AG04450 (cell line): ENCODE measurements at regions not wholly inside any gene's neighbourhood (a gene's known extent, or its start where the extent isn't known, plus 50 kb on each side); places are given as distances from the start of the nearest gene placed in this dataset.

Source experiments
- CTCF ChIA-PET: fragments of 300-600, 350-600 bp; formaldehyde crosslinking; extraction: SDS; loops from one replicate; lab custom pipeline; 2022; ENCODE audit warnings: antibody characterized with exemption, inconsistent platforms; lab: Charles Lee
- POLR2A ChIA-PET: fragments of 350-600 bp; formaldehyde crosslinking; extraction: SDS; loops from one replicate; lab custom pipeline; 2021; ENCODE audit warnings: antibody characterized with exemption, inconsistent platforms; lab: Yijun Ruan, JAX
- DNase-seq: peaks from one replicate; pipeline ENCODE4 v3.0.0-alpha.2; 2011; ENCODE audit warnings: low read depth, low spot score
- H3K27ac ChIP-seq: one replicate; pipeline ENCODE4 v1.5.1; 2012; ENCODE audit warnings: low read depth, low read length, control low read depth
- H3K27me3 ChIP-seq: one replicate; pipeline ENCODE4 v1.6.0; 2012; ENCODE audit warnings: low read length; ENCODE audit not compliant: control insufficient read depth, insufficient read depth
- H3K4me3 ChIP-seq: 2 replicates; pipeline ENCODE4 v1.5.1; 2011; ENCODE audit warnings: mild to moderate bottlenecking, low read depth, low read length, control low read depth
- H3K9me3 ChIP-seq: 2 replicates; pipeline ENCODE4 v1.5.1; 2012; ENCODE audit warnings: low read length; ENCODE audit not compliant: control insufficient read depth, insufficient read depth
- TF ChIP-seq, protein P1 (sequence below): IDR thresholded peaks from 2 replicates; pipeline ENCODE4 v1.5.1; 2011; ENCODE audit warnings: low read depth, low read length, control low read depth, inconsistent platforms

DNA sequence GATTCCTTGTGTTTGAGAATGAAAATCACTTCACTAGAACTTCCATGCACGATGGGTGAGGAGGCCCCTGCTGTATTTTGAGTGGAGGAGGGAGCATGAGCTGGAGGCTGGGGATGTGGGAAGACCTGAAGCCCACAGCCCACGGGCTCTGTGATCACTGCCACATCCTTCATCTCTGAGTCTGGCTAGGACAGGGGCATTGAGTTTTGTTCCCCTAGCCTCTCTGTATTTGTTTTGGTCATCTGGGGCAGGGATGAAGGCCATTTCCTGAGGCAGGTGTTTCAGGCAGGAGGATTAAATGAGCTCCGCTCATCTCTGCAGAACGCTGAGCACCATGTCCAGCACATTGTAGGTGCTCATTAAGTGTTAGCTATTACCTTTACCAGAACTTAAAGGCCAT is 293.6 kb downstream of the GLRX3 start:
- ChIA-PET CTCF (no interaction called here), POLR2A (no interaction called here)
- Histone ChIP-seq H3K27ac (no peak overlapping the region), H3K9me3 (peaks cover 77% of the 10 kb centered on the region), H3K27me3 (no peaks in the 10 kb centered on the region), H3K4me3 (no peak overlapping the region)
- DNase-seq: no peak
- TF ChIP-seq, protein P1, sequence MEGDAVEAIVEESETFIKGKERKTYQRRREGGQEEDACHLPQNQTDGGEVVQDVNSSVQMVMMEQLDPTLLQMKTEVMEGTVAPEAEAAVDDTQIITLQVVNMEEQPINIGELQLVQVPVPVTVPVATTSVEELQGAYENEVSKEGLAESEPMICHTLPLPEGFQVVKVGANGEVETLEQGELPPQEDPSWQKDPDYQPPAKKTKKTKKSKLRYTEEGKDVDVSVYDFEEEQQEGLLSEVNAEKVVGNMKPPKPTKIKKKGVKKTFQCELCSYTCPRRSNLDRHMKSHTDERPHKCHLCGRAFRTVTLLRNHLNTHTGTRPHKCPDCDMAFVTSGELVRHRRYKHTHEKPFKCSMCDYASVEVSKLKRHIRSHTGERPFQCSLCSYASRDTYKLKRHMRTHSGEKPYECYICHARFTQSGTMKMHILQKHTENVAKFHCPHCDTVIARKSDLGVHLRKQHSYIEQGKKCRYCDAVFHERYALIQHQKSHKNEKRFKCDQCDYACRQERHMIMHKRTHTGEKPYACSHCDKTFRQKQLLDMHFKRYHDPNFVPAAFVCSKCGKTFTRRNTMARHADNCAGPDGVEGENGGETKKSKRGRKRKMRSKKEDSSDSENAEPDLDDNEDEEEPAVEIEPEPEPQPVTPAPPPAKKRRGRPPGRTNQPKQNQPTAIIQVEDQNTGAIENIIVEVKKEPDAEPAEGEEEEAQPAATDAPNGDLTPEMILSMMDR: no peak

DNA sequence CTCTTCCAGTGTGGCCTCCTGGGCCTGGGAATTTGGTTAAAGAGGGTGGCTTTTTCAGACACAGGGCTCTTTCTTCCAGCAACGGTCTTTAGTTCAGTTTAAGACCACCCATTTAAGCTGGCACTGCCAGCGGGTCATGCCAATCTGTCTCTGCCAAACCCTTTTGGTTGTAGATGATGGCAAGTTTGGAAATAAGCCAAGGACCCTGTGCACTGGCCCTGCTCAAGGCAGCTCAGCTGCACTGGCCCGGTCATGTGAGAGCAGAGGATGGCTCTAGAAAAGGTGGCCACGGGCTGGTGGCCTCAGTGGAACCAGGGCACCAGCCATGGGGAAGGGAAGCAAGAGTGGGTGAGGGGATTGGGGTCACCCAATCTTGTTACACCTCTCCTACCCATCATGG is 294.1 kb downstream of the GLRX3 start:
- ChIA-PET CTCF (no interaction called here), POLR2A (no interaction called here)
- DNase-seq: no peak
- no peak overlapping the region for H3K27ac ChIP-seq
- TF ChIP-seq, protein P1: no peak
- H3K27me3 ChIP-seq: no peaks in the 10 kb centered on the region
- no peak overlapping the region for H3K4me3 ChIP-seq
- peaks cover 76% of the 10 kb centered on the region for H3K9me3 ChIP-seq

DNA sequence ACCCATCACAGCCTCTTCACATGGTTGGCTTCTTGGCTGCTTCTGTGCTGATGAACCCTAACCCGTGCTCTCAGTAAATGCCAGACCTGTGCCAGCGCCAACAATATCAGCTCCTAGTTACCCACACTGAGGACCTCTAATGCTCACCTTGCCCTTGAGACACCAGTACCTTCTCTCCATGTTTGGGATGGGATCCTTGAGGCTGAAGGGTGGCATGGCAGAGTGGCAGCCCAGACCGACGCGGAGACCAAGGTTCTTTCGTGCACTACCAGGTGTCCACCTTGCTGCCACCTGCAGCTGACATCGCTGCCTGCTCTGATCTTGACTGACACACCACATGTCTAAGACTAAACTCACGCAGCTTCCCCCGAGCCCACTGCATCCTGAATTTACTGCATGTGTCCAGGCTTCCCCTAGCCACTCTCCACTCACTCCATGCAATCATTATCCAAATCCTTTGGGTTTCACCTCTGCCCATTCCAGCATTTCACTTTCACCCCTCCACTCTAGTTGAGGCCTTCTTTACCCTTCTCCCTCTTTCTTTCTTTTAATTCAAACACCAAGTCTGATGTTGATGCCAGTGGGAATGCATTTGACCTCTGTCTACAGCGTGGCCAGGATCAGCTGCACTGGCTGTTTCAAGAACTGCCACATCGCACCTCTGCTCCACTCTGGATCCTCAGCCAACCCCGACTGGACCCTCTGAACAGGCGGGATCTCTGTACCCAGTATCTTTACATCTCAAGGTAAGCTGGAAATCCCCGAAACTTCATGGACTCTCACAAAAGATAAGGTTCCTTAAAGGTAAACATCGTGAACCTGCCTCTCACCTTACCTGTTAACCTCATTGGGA is 294.9 kb downstream of the GLRX3 start:
- CTCF ChIA-PET: no interaction called here
- no peaks in the 10 kb centered on the region for H3K27me3 ChIP-seq
- TF ChIP-seq, protein P1: no peak
- peaks cover 69% of the 10 kb centered on the region for H3K9me3 ChIP-seq
- DNase-seq: no peak
- no peak overlapping the region for H3K27ac ChIP-seq
- no peak overlapping the region for H3K4me3 ChIP-seq
- POLR2A ChIA-PET: no interaction called here

DNA sequence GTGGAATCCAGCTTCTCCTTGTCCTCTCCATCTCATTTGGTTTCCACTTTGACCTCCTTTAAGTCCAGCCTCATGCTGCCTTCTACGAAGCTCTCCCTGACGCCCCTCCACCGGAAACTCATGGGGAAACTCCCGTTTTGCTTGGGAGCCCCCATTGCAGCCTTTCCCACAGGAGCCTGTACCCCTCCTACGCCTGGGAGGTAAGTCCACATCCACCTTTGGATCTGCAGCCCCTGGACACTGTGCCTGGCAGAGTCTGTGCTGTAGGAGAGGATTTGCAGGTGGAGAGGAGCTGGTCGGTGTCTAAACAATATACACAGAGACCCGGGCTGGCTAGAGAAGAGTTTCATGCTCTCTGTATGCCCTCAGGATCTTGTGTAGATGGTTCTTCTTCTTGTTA is 296.1 kb downstream of the GLRX3 start:
- ChIA-PET POLR2A (no interaction called here), CTCF (no interaction called here)
- Histone ChIP-seq H3K9me3 (peaks cover 63% of the 10 kb centered on the region), H3K27ac (no peak overlapping the region), H3K4me3 (no peak overlapping the region), H3K27me3 (no peaks in the 10 kb centered on the region)
- TF ChIP-seq, protein P1: no peak
- DNase-seq: no peak

DNA sequence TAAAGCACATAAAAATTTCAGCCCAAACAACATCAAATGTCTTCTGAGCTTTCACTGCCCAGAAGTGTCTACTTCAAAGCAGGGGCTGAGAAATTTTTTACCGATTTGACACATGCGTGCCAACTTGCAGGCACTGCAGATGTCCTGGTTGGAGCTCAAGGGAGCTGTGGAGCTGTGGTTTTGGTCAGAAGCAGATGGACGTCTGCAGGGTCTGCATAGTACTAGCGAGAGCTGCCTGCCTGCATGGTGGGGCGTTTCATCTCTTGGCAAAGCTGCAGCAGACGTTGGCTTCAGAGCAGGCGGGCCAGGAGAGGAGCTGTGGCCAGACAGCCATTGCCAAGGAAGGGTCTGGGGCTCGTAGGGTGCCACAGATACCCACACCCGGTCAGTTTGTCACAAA is 296.7 kb downstream of the GLRX3 start:
- ChIA-PET POLR2A (no interaction called here), CTCF (no interaction called here)
- Histone ChIP-seq H3K27me3 (no peaks in the 10 kb centered on the region), H3K27ac (no peak overlapping the region), H3K4me3 (no peak overlapping the region), H3K9me3 (peaks cover 61% of the 10 kb centered on the region)
- TF ChIP-seq, protein P1: no peak
- DNase-seq: no peak
